SK-N-SH treated with all-trans-retinoic acid at 6 μM for 48 hours (cell line): ENCODE measurements at regions not wholly inside any gene's neighbourhood (a gene's known extent, or its start where the extent isn't known, plus 50 kb on each side); places are given as distances from the start of the nearest gene placed in this dataset.

Experiments
- ESRRG ChIP-seq: fragments of 250-450 bp; sonication (Bioruptor Pico); IDR thresholded peaks from 2 replicates; pipeline ENCODE4 v1.6.1; 2021; ENCODE audit warnings: mild to moderate bottlenecking
- ZNF70 ChIP-seq: fragments of 450-650 bp; formaldehyde crosslinking; IDR thresholded peaks from 2 replicates; pipeline ENCODE4 v1.5.0; 2020; ENCODE audit warnings: mild to moderate bottlenecking, moderate library complexity

DNA sequence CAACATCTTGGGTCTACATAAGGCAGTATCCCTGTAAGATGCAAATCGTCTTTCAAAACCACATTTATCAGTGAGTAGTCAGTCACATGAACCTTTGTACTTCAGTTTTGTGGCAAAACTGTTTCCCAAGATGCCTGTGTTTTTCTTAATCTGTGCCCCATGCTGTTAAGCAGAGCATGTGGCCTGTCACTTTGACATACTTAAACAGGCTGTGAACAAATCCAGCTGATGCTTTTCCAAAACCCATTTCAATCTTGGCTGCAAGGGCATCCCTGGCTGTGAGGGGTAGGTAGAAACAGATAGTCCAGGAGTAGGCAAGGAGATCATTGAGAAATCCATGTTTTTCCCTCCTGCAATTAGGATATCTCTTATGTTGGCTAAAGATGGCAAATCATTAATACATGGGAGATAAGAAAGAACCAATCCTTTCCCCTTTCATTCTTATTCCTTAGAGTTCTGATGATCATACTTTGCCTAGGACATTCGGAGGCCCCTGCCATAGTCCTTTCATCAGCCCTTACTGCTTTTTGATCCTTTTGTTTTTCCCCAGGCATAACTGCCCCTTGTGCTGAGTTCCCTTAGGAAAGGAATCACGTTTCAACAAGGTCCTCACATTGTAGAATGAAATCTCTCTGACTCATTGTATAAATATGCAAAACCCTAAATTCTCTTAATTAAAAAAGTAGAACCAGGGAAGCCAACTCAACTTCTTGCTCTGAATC, 121.1 kb upstream of the EEA1 start:
- TF ChIP-seq ZNF70 (CRISPR knock-in tag) (no peak), ESRRG (no peak)
